ENCODE measurements at regions not wholly inside any gene's neighbourhood (a gene's known extent, or its start where the extent isn't known, plus 50 kb on each side); places are given as distances from the start of the nearest gene placed in this dataset.
A peak's percentile ranks its signal among the peaks of the same experiment; 100 is the strongest.

- peaks cover 57% of the 10 kb centered on the region for H3K4me1 ChIP-seq (ENCODE audit: insufficient read depth, low read length, severe bottlenecking)
Observed at GRCh38 chr14:73786636-73787485, 64.8 kb upstream of the PTGR2 start.

GRCh38 chr14:73785834-73786635 lies 65.6 kb upstream of the PTGR2 start:
- peaks cover 52% of the 10 kb centered on the region for H3K79me2 ChIP-seq (ENCODE audit: insufficient read depth, low read length)
- H3K4me2 ChIP-seq (ENCODE audit: low read length) = peak overlapping the region; percentile 82
- peak overlapping the region; percentile 91 for H3K4me3 ChIP-seq (ENCODE audit: low read depth, low read length, poor library complexity, severe bottlenecking)
- H2AFZ ChIP-seq (ENCODE audit: low read length) = no peak overlapping the region
- H3F3A ChIP-seq (ENCODE audit: insufficient read depth, low read length) = no peaks in the 10 kb centered on the region
- TF ChIP-seq CTCF (IDR thresholded peaks at IDR 0.05; ENCODE audit: low read length) (peak; percentile 6; the same call in 1 of the 2 replicates), EZH2 (IDR thresholded peaks at IDR 0.05; ENCODE audit: borderline replicate concordance, low read length) (no peak)
- H3K27me3 ChIP-seq (ENCODE audit: insufficient read depth, low read length) = no peaks in the 10 kb centered on the region
- no peaks in the 10 kb centered on the region for H4K20me1 ChIP-seq (ENCODE audit: insufficient read depth, low read length)
- peak overlapping the region; percentile 80 for H3K27ac ChIP-seq (ENCODE audit: low read depth, low read length, poor library complexity, severe bottlenecking)
- no peaks in the 10 kb centered on the region for H3K9me2 ChIP-seq (ENCODE audit: low read depth, low read length)
- H3K4me1 ChIP-seq (ENCODE audit: insufficient read depth, low read length, severe bottlenecking) = peaks cover 57% of the 10 kb centered on the region
- H3K36me3 ChIP-seq (ENCODE audit: insufficient read depth, low read length) = peaks cover 4% of the 10 kb centered on the region
- peak overlapping the region; percentile 88 for H3K9ac ChIP-seq (ENCODE audit: low read length)
- H3K9me3 ChIP-seq (ENCODE audit: low read length) = no peaks in the 10 kb centered on the region

More at GRCh38 chr14:73786636-73787485, 64.8 kb upstream of the PTGR2 start:
- Histone ChIP-seq H3K9ac (ENCODE audit: low read length) (peak overlapping the region; percentile 88), H3K4me3 (ENCODE audit: low read depth, low read length, poor library complexity, severe bottlenecking) (peak overlapping the region; percentile 91), H3F3A (ENCODE audit: insufficient read depth, low read length) (no peaks in the 10 kb centered on the region), H3K9me3 (ENCODE audit: low read length) (no peaks in the 10 kb centered on the region), H3K9me2 (ENCODE audit: low read depth, low read length) (no peaks in the 10 kb centered on the region), H3K4me2 (ENCODE audit: low read length) (peak overlapping the region; percentile 83), H3K79me2 (ENCODE audit: insufficient read depth, low read length) (peaks cover 44% of the 10 kb centered on the region), H3K27ac (ENCODE audit: low read depth, low read length, poor library complexity, severe bottlenecking) (peak overlapping the region; percentile 80), H2AFZ (ENCODE audit: low read length) (no peak overlapping the region), H4K20me1 (ENCODE audit: insufficient read depth, low read length) (no peaks in the 10 kb centered on the region), H3K27me3 (ENCODE audit: insufficient read depth, low read length) (no peaks in the 10 kb centered on the region), H3K36me3 (ENCODE audit: insufficient read depth, low read length) (peaks cover 4% of the 10 kb centered on the region)
- no peak for TF ChIP-seq EZH2 (IDR thresholded peaks at IDR 0.05; ENCODE audit: borderline replicate concordance, low read length)
- TF ChIP-seq CTCF (IDR thresholded peaks at IDR 0.05; ENCODE audit: low read length) = no peak

GRCh38 chr14:73785336-73785833 lies 66.2 kb upstream of the PTGR2 start:
- Histone ChIP-seq H3K9ac (ENCODE audit: low read length) (peak overlapping the region; percentile 88), H3K4me2 (ENCODE audit: low read length) (peak overlapping the region; percentile 82), H3F3A (ENCODE audit: insufficient read depth, low read length) (no peaks in the 10 kb centered on the region), H3K4me3 (ENCODE audit: low read depth, low read length, poor library complexity, severe bottlenecking) (peak overlapping the region; percentile 91), H3K27me3 (ENCODE audit: insufficient read depth, low read length) (no peaks in the 10 kb centered on the region), H3K79me2 (ENCODE audit: insufficient read depth, low read length) (peaks cover 59% of the 10 kb centered on the region), H3K4me1 (ENCODE audit: insufficient read depth, low read length, severe bottlenecking) (peaks cover 62% of the 10 kb centered on the region), H4K20me1 (ENCODE audit: insufficient read depth, low read length) (no peaks in the 10 kb centered on the region), H2AFZ (ENCODE audit: low read length) (no peak overlapping the region), H3K36me3 (ENCODE audit: insufficient read depth, low read length) (peaks cover 7% of the 10 kb centered on the region), H3K27ac (ENCODE audit: low read depth, low read length, poor library complexity, severe bottlenecking) (peak overlapping the region; percentile 80), H3K9me3 (ENCODE audit: low read length) (no peaks in the 10 kb centered on the region), H3K9me2 (ENCODE audit: low read depth, low read length) (no peaks in the 10 kb centered on the region)
- TF ChIP-seq EZH2 (IDR thresholded peaks at IDR 0.05; ENCODE audit: borderline replicate concordance, low read length) = no peak
- no peak for TF ChIP-seq CTCF (IDR thresholded peaks at IDR 0.05; ENCODE audit: low read length)

Data from OCI-LY1 (cell line).